ENCODE measurements at regions not wholly inside any gene's neighbourhood (a gene's known extent, or its start where the extent isn't known, plus 50 kb on each side); places are given as distances from the start of the nearest gene placed in this dataset.
A peak's percentile ranks its signal among the peaks of the same experiment; 100 is the strongest.

GRCh38 chr2:180141600-180141999 is 134.5 kb upstream of the CWC22 start:
- Histone ChIP-seq H3K9me3 (ENCODE audit: control insufficient read depth in 2 of 3, low read length in 3 of 3) (no peaks in the 10 kb centered on the region), H3K27me3 (ENCODE audit: control insufficient read depth in 2 of 2, insufficient read depth in 2 of 2, low read length in 2 of 2) (no peaks in the 10 kb centered on the region), H3K36me3 (ENCODE audit: control insufficient read depth in 2 of 3, insufficient read depth in 3 of 3, low read length in 3 of 3) (no peaks in the 10 kb centered on the region), H3K4me1 (ENCODE audit: control insufficient read depth in 2 of 2, insufficient read depth in 2 of 2, low read length in 2 of 2) (no peaks in the 10 kb centered on the region), H3K27ac (ENCODE audit: low read depth, low read length) (no peak overlapping the region), H3K4me3 (ENCODE audit: low read length) (no peak overlapping the region)
- ChIA-PET CTCF (no interaction called here), POLR2A (no interaction called here)
- no peaks in the 10 kb centered on the region for H3K4me1 Mint-ChIP-seq
- no peak overlapping the region for H3K27ac Mint-ChIP-seq
- no peak overlapping the region for H3K4me3 Mint-ChIP-seq
- H3K27me3 Mint-ChIP-seq: peaks cover 0 to 16% (median 7%) of the 10 kb centered on the region in 5 donors
- intact Hi-C loops (cut with micrococcal nuclease): no loop called here
- DNase-seq (no peak), ATAC-seq (no peak)
- H3K36me3 Mint-ChIP-seq: no peaks in the 10 kb centered on the region
- no peaks in the 10 kb centered on the region for H3K9me3 Mint-ChIP-seq

- Mint-ChIP-seq H3K36me3 (no peaks in the 10 kb centered on the region), H3K27me3 (peaks cover 2 to 22% (median 7%) of the 10 kb centered on the region in 5 donors), H3K9me3 (no peaks in the 10 kb centered on the region), H3K27ac (no peak overlapping the region), H3K4me1 (no peaks in the 10 kb centered on the region), H3K4me3 (no peak overlapping the region)
- intact Hi-C loops (cut with micrococcal nuclease): no loop called here
- DNase-seq: no peak
- no peaks in the 10 kb centered on the region for H3K4me1 ChIP-seq (ENCODE audit: control insufficient read depth in 2 of 2, insufficient read depth in 2 of 2, low read length in 2 of 2)
- ATAC-seq: no peak
- no peak overlapping the region for H3K27ac ChIP-seq (ENCODE audit: low read depth, low read length)
- CTCF ChIA-PET: no interaction called here
- no peak overlapping the region for H3K4me3 ChIP-seq (ENCODE audit: low read length)
- no peaks in the 10 kb centered on the region for H3K27me3 ChIP-seq (ENCODE audit: control insufficient read depth in 2 of 2, insufficient read depth in 2 of 2, low read length in 2 of 2)
- no peaks in the 10 kb centered on the region for H3K36me3 ChIP-seq (ENCODE audit: control insufficient read depth in 2 of 3, insufficient read depth in 3 of 3, low read length in 3 of 3)
- no peaks in the 10 kb centered on the region for H3K9me3 ChIP-seq (ENCODE audit: control insufficient read depth in 2 of 3, low read length in 3 of 3)
- POLR2A ChIA-PET: no interaction called here
Observed at GRCh38 chr2:180133736-180134135, 126.6 kb upstream of the CWC22 start.

- POLR2A ChIA-PET: no interaction called here
- H3K36me3 Mint-ChIP-seq: no peaks in the 10 kb centered on the region
Observed at GRCh38 chr2:180130403-180130802, 123.3 kb upstream of the CWC22 start.

GRCh38 chr2:180128861-180129260 is 121.8 kb upstream of the CWC22 start:
- ChIA-PET POLR2A (no interaction called here), CTCF (no interaction called here)
- ATAC-seq: no peak
- H3K27me3 ChIP-seq (ENCODE audit: control insufficient read depth in 2 of 2, insufficient read depth in 2 of 2, low read length in 2 of 2): no peaks in the 10 kb centered on the region
- Mint-ChIP-seq H3K27ac (no peak overlapping the region), H3K4me3 (no peak overlapping the region), H3K4me1 (peaks cover 0 to 6% (median 3%) of the 10 kb centered on the region in 7 donors), H3K27me3 (peaks cover 7 to 26% (median 19%) of the 10 kb centered on the region in 5 donors), H3K9me3 (no peaks in the 10 kb centered on the region), H3K36me3 (no peaks in the 10 kb centered on the region)
- H3K4me3 ChIP-seq (ENCODE audit: low read length): no peak overlapping the region
- H3K36me3 ChIP-seq (ENCODE audit: control insufficient read depth in 2 of 3, insufficient read depth in 3 of 3, low read length in 3 of 3): no peaks in the 10 kb centered on the region
- no peaks in the 10 kb centered on the region for H3K4me1 ChIP-seq (ENCODE audit: control insufficient read depth in 2 of 2, insufficient read depth in 2 of 2, low read length in 2 of 2)
- H3K9me3 ChIP-seq (ENCODE audit: control insufficient read depth in 2 of 3, low read length in 3 of 3): no peaks in the 10 kb centered on the region
- intact Hi-C loops (cut with micrococcal nuclease): loop anchor here in 1 of 2 donors (5.0 kb wide), 1 partner anchor 1948 kb away; no protein-coding TSS in a partner anchor
- no peak for DNase-seq
- H3K27ac ChIP-seq (ENCODE audit: low read depth, low read length): no peak overlapping the region

More at GRCh38 chr2:180130403-180130802, 123.3 kb upstream of the CWC22 start:
- CTCF ChIA-PET: no interaction called here
- no peaks in the 10 kb centered on the region for H3K4me1 ChIP-seq (ENCODE audit: control insufficient read depth in 2 of 2, insufficient read depth in 2 of 2, low read length in 2 of 2)
- peaks cover 7 to 28% (median 19%) of the 10 kb centered on the region in 5 donors for H3K27me3 Mint-ChIP-seq
- H3K27ac Mint-ChIP-seq: no peak overlapping the region
- peaks cover 0 to 5% (median 3%) of the 10 kb centered on the region in 7 donors for H3K4me1 Mint-ChIP-seq
- H3K27ac ChIP-seq (ENCODE audit: low read depth, low read length): no peak overlapping the region
- H3K36me3 ChIP-seq (ENCODE audit: control insufficient read depth in 2 of 3, insufficient read depth in 3 of 3, low read length in 3 of 3): no peaks in the 10 kb centered on the region
- intact Hi-C loops (cut with micrococcal nuclease): no loop called here
- no peak overlapping the region for H3K4me3 ChIP-seq (ENCODE audit: low read length)
- no peaks in the 10 kb centered on the region for H3K9me3 Mint-ChIP-seq
- H3K27me3 ChIP-seq (ENCODE audit: control insufficient read depth in 2 of 2, insufficient read depth in 2 of 2, low read length in 2 of 2): no peaks in the 10 kb centered on the region
- DNase-seq: no peak
- H3K4me3 Mint-ChIP-seq: no peak overlapping the region
- no peak for ATAC-seq
- no peaks in the 10 kb centered on the region for H3K9me3 ChIP-seq (ENCODE audit: control insufficient read depth in 2 of 3, low read length in 3 of 3)

DNA sequence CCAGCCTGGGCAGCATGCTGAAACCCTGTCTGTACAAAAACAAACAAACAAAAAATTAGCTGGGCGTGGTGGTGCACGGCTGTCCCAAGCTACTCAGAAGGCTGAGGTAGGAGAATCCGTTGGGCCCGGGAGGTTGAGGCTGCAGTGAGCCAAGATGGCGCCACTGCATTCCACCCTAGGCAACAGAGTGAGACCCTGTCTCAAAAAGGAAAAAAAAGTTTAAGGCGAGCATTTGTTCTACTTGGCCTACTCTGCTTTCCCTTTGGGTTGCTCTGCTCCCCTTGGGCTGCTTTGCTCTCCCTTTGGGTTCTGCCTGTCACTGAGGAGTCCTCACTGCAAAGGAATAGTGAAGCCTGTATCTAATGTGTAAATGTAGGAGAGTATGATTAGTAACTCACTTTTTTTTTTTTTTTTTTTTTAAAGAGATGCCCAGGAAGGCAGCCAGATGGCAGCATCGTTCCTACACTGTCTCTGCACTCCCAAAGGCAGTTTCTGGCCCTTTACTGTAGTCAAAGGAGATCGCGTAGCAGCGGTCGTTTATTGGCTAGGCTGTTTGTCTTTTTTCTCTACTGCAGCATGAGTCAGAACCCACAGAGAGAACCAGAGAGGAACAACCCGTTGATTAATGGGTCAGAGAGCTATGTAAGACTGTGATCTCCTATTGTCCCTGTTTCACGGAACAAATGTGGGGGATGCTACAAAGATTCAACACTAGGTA is 118.3 kb upstream of the CWC22 start:
- no peak overlapping the region for H3K27ac Mint-ChIP-seq
- H3K9me3 Mint-ChIP-seq: no peaks in the 10 kb centered on the region
- H3K36me3 ChIP-seq (ENCODE audit: control insufficient read depth in 2 of 3, insufficient read depth in 3 of 3, low read length in 3 of 3): no peaks in the 10 kb centered on the region
- no peaks in the 10 kb centered on the region for H3K27me3 ChIP-seq (ENCODE audit: control insufficient read depth in 2 of 2, insufficient read depth in 2 of 2, low read length in 2 of 2)
- H3K27me3 Mint-ChIP-seq: peaks cover 0 to 26% (median 13%) of the 10 kb centered on the region in 5 donors
- intact Hi-C loops (cut with micrococcal nuclease): loop anchor here (1.0 to 5.0 kb wide), 3 partner anchors 933 to 1952 kb away; no protein-coding TSS in a partner anchor
- no peaks in the 10 kb centered on the region for H3K9me3 ChIP-seq (ENCODE audit: control insufficient read depth in 2 of 3, low read length in 3 of 3)
- POLR2A ChIA-PET: no interaction called here
- DNase-seq: peak in 7 of 9 donors; percentile 18 to 43 (median 27)
- ATAC-seq: peak; percentile 86
- peak overlapping the region in 4 of 10 donors; percentile 4 to 58 (median 24) for H3K4me3 Mint-ChIP-seq
- H3K4me3 ChIP-seq (ENCODE audit: low read length): no peak overlapping the region
- CTCF ChIA-PET: interaction anchor here (0.6 to 5.0 kb wide), 4 partner anchors 11 to 1590 kb away, joined by 3 to 36 read pairs (median 4); no protein-coding TSS in a partner anchor
- H3K27ac ChIP-seq (ENCODE audit: low read depth, low read length): no peak overlapping the region
- no peaks in the 10 kb centered on the region for H3K4me1 ChIP-seq (ENCODE audit: control insufficient read depth in 2 of 2, insufficient read depth in 2 of 2, low read length in 2 of 2)
- H3K4me1 Mint-ChIP-seq: peaks cover 0 to 6% (median 3%) of the 10 kb centered on the region in 7 donors
- no peaks in the 10 kb centered on the region for H3K36me3 Mint-ChIP-seq

- H3K9me3 ChIP-seq (ENCODE audit: control insufficient read depth in 2 of 3, low read length in 3 of 3): no peaks in the 10 kb centered on the region
- H3K4me3 ChIP-seq (ENCODE audit: low read length): no peak overlapping the region
- Mint-ChIP-seq H3K4me3 (no peak overlapping the region), H3K27me3 (peaks cover 3 to 26% (median 14%) of the 10 kb centered on the region in 5 donors), H3K9me3 (no peaks in the 10 kb centered on the region), H3K27ac (no peak overlapping the region), H3K4me1 (peaks cover 0 to 6% (median 3%) of the 10 kb centered on the region in 7 donors), H3K36me3 (no peaks in the 10 kb centered on the region)
- no peak overlapping the region for H3K27ac ChIP-seq (ENCODE audit: low read depth, low read length)
- H3K27me3 ChIP-seq (ENCODE audit: control insufficient read depth in 2 of 2, insufficient read depth in 2 of 2, low read length in 2 of 2): no peaks in the 10 kb centered on the region
- H3K36me3 ChIP-seq (ENCODE audit: control insufficient read depth in 2 of 3, insufficient read depth in 3 of 3, low read length in 3 of 3): no peaks in the 10 kb centered on the region
- intact Hi-C loops (cut with micrococcal nuclease): loop anchor here (1.0 to 5.0 kb wide), 6 partner anchors 934 to 1953 kb away; no protein-coding TSS in a partner anchor
- ATAC-seq (peak; percentile 62), DNase-seq (peak in 6 of 9 donors; percentile 5 to 42 (median 32))
- ChIA-PET CTCF (interaction anchor here (0.7 to 5.0 kb wide), 5 partner anchors 31 to 1780 kb away, joined by 3 to 36 read pairs (median 3); no protein-coding TSS in a partner anchor), POLR2A (no interaction called here)
- no peaks in the 10 kb centered on the region for H3K4me1 ChIP-seq (ENCODE audit: control insufficient read depth in 2 of 2, insufficient read depth in 2 of 2, low read length in 2 of 2)
Observed at GRCh38 chr2:180124273-180125139, 117.4 kb upstream of the CWC22 start.

Measured in naive thymus-derived CD4-positive, alpha-beta T cell (primary cell).